ENCODE measurements at regions not wholly inside any gene's neighbourhood (a gene's known extent, or its start where the extent isn't known, plus 50 kb on each side); places are given as distances from the start of the nearest gene placed in this dataset.
A peak's percentile ranks its signal among the peaks of the same experiment; 100 is the strongest.

DNA sequence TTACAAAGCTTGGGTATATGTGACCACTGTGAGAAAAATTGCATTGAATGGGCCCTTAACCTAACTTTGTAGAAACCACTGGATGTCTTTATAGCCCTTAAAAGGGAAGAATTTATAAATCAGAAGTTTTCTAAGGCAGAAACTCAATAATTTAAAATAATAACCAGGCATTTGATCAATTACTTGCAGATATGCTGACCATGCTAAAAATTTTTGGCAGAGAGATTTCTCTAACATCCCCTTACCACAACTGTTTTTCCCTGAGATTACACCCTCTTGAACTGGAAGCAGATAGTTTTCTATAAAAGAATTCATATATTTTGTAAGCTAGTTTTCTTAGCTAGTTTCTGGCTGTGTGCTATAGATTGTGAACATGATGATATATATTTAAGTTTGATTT lies 428.3 kb downstream of the KIF4B start:
- no peak for FAIRE-seq
- H3K9me3 ChIP-seq (replicated peaks; ENCODE audit: control insufficient read depth, insufficient read depth, low read depth, low read length): no peaks in the 10 kb centered on the region
- intact Hi-C loops (cut with micrococcal nuclease): no loop called here

More for the DNA sequence above, 428.3 kb downstream of the KIF4B start:
- Histone ChIP-seq H3K9me1 (ENCODE audit: control insufficient read depth, insufficient read depth, low read length) (no peaks in the 10 kb centered on the region), H3K79me2 (ENCODE audit: control insufficient read depth, insufficient read depth, low read length) (no peaks in the 10 kb centered on the region), H3K4me3 (no peak overlapping the region), H3K27me3 (ENCODE audit: control insufficient read depth in 2 of 2, insufficient read depth in 2 of 2, low read length in 2 of 2) (no peaks in the 10 kb centered on the region), H3K36me3 (ENCODE audit: control insufficient read depth, insufficient read depth, low read length) (no peaks in the 10 kb centered on the region), H3K4me1 (replicated peaks in 1 of 2; ENCODE audit: control insufficient read depth in 2 of 2, insufficient read depth in 2 of 2, low read length in 2 of 2) (no peaks in the 10 kb centered on the region), H3K4me2 (ENCODE audit: insufficient read depth, low read length) (no peak overlapping the region), H2AFZ (ENCODE audit: low read depth, low read length) (no peak overlapping the region), H4K20me1 (replicated peaks; ENCODE audit: control insufficient read depth, insufficient read depth, low read length) (no peaks in the 10 kb centered on the region), H3K9ac (ENCODE audit: insufficient read depth in 1 of 2, low read depth in 2 of 2, low read length in 2 of 2) (no peak overlapping the region), H3K27ac (ENCODE audit: extremely low read depth, low read depth, low read length) (no peak overlapping the region)
- POLR2A ChIA-PET: no interaction called here
- in situ Hi-C loops (cut with MboI): no loop called here
- DNase-seq (ENCODE audit: extremely low read depth in 1 of 4, low spot score in 3 of 4) (no peak), ATAC-seq (no peak)
- no TSS peak for BruUV-seq (replicated peaks)
- TF ChIP-seq FOXJ2 (tag; IDR thresholded peaks at IDR 0.05) (no peak), C11orf30 (IDR thresholded peaks at IDR 0.05; ENCODE audit: low read depth) (peak; percentile 27; the same call in 1 of the 2 replicates), NFE2L1 (tag; IDR thresholded peaks at IDR 0.05; ENCODE audit: borderline replicate concordance, low read depth) (no peak), KLF10 (CRISPR knock-in tag; IDR thresholded peaks at IDR 0.05) (no peak), ZNF316 (IDR thresholded peaks at IDR 0.05) (peak; percentile 63), MAFG (tag; conservative IDR thresholded peaks at IDR 0.05) (peak; percentile 36), KHSRP (IDR thresholded peaks at IDR 0.05) (no peak), COPS2 (conservative IDR thresholded peaks at IDR 0.05) (no peak), MAFK (IDR thresholded peaks at IDR 0.05; ENCODE audit: low read length) (peak; percentile 73), GTF2E2 (tag; IDR thresholded peaks at IDR 0.05) (no peak), MAFF (IDR thresholded peaks at IDR 0.05; ENCODE audit: low read length) (peak; percentile 51)
- TF ChIP-seq, protein P1, sequence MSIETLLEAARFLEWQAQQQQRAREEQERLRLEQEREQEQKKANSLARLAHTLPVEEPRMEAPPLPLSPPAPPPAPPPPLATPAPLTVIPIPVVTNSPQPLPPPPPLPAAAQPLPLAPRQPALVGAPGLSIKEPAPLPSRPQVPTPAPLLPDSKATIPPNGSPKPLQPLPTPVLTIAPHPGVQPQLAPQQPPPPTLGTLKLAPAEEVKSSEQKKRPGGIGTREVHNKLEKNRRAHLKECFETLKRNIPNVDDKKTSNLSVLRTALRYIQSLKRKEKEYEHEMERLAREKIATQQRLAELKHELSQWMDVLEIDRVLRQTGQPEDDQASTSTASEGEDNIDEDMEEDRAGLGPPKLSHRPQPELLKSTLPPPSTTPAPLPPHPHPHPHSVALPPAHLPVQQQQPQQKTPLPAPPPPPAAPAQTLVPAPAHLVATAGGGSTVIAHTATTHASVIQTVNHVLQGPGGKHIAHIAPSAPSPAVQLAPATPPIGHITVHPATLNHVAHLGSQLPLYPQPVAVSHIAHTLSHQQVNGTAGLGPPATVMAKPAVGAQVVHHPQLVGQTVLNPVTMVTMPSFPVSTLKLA (conservative IDR thresholded peaks at IDR 0.05): no peak
- TF ChIP-seq, protein P2, sequence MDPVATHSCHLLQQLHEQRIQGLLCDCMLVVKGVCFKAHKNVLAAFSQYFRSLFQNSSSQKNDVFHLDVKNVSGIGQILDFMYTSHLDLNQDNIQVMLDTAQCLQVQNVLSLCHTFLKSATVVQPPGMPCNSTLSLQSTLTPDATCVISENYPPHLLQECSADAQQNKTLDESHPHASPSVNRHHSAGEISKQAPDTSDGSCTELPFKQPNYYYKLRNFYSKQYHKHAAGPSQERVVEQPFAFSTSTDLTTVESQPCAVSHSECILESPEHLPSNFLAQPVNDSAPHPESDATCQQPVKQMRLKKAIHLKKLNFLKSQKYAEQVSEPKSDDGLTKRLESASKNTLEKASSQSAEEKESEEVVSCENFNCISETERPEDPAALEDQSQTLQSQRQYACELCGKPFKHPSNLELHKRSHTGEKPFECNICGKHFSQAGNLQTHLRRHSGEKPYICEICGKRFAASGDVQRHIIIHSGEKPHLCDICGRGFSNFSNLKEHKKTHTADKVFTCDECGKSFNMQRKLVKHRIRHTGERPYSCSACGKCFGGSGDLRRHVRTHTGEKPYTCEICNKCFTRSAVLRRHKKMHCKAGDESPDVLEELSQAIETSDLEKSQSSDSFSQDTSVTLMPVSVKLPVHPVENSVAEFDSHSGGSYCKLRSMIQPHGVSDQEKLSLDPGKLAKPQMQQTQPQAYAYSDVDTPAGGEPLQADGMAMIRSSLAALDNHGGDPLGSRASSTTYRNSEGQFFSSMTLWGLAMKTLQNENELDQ (CRISPR knock-in tag; IDR thresholded peaks at IDR 0.05; ENCODE audit: borderline replicate concordance): no peak
- TF ChIP-seq, protein P3, sequence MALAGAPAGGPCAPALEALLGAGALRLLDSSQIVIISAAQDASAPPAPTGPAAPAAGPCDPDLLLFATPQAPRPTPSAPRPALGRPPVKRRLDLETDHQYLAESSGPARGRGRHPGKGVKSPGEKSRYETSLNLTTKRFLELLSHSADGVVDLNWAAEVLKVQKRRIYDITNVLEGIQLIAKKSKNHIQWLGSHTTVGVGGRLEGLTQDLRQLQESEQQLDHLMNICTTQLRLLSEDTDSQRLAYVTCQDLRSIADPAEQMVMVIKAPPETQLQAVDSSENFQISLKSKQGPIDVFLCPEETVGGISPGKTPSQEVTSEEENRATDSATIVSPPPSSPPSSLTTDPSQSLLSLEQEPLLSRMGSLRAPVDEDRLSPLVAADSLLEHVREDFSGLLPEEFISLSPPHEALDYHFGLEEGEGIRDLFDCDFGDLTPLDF (CRISPR knock-in tag; IDR thresholded peaks at IDR 0.05): no peak
- CTCF ChIA-PET (ENCODE audit: low intra/inter-chr PET ratio): no interaction called here
